NCI-H2107 treated with DMSO at 0.1 percent for 48 hours (cell line): ENCODE measurements at regions not wholly inside any gene's neighbourhood (a gene's known extent, or its start where the extent isn't known, plus 50 kb on each side); places are given as distances from the start of the nearest gene placed in this dataset.

ENCODE experiments used
- DNase-seq: peaks from one replicate; lab custom pipeline; 2025; ENCODE audit not compliant: unreplicated experiment; lab: John Stamatoyannopoulos, UW

GRCh38 chr7:15867441-15867840 lies 181.0 kb upstream of the MEOX2 start:
- no peak for DNase-seq

GRCh38 chr7:15866753-15867152 lies 180.3 kb upstream of the MEOX2 start:
- no peak for DNase-seq

- no peak for DNase-seq
Observed at GRCh38 chr7:15864626-15864991, 178.1 kb upstream of the MEOX2 start.

GRCh38 chr7:15863951-15864625 lies 177.6 kb upstream of the MEOX2 start:
- no peak for DNase-seq

- DNase-seq, result no peak
Observed at GRCh38 chr7:15862781-15863165, 176.3 kb upstream of the MEOX2 start.

GRCh38 chr7:15862016-15862780 lies 175.7 kb upstream of the MEOX2 start:
- DNase-seq, result no peak

GRCh38 chr7:15860264-15860949 lies 173.9 kb upstream of the MEOX2 start:
- no peak for DNase-seq

GRCh38 chr7:15857026-15857425 lies 170.5 kb upstream of the MEOX2 start:
- DNase-seq, result no peak

- DNase-seq, result no peak
Observed at GRCh38 chr7:15856311-15856710, 169.8 kb upstream of the MEOX2 start.

- no peak for DNase-seq
Observed at GRCh38 chr7:15855525-15856109, 169.1 kb upstream of the MEOX2 start.

- no peak for DNase-seq
Observed at GRCh38 chr7:15854841-15855524, 168.5 kb upstream of the MEOX2 start.

GRCh38 chr7:15853832-15854470 lies 167.5 kb upstream of the MEOX2 start:
- DNase-seq, result no peak

GRCh38 chr7:15851201-15851600 lies 164.7 kb upstream of the MEOX2 start:
- DNase-seq, result no peak

- DNase-seq, result no peak
Observed at GRCh38 chr7:15848901-15849300, 162.4 kb upstream of the MEOX2 start.

- no peak for DNase-seq
Observed at GRCh38 chr7:15848362-15848761, 161.9 kb upstream of the MEOX2 start.

- DNase-seq, result no peak
Observed at GRCh38 chr7:15845868-15846267, 159.4 kb upstream of the MEOX2 start.

- no peak for DNase-seq
Observed at GRCh38 chr7:15845461-15845860, 159.0 kb upstream of the MEOX2 start.

GRCh38 chr7:15839416-15840100 lies 153.1 kb upstream of the MEOX2 start:
- DNase-seq, result no peak

- DNase-seq, result no peak
Observed at GRCh38 chr7:15838265-15838664, 151.8 kb upstream of the MEOX2 start.

GRCh38 chr7:15837306-15837950 lies 150.9 kb upstream of the MEOX2 start:
- DNase-seq, result no peak
